22Rv1 (cell line): ENCODE measurements at regions not wholly inside any gene's neighbourhood (a gene's known extent, or its start where the extent isn't known, plus 50 kb on each side); places are given as distances from the start of the nearest gene placed in this dataset.

Experiments
- CTCF ChIP-seq: fragments of 450-650 bp; IDR thresholded peaks from 2 replicates; pipeline ENCODE4 v1.5.1; 2017; ENCODE audit warnings: mild to moderate bottlenecking
- ZFX ChIP-seq: fragments of 450-650 bp; IDR thresholded peaks from 2 replicates; pipeline ENCODE4 v1.6.1; 2017; ENCODE audit warnings: antibody characterized with exemption, borderline replicate concordance

- TF ChIP-seq CTCF (no peak), ZFX (no peak)
Measured at GRCh38 chr1:101356604-101357443, 120.0 kb downstream of the S1PR1 start.
